DOHH2 (cell line): ENCODE measurements at regions not wholly inside any gene's neighbourhood (a gene's known extent, or its start where the extent isn't known, plus 50 kb on each side); places are given as distances from the start of the nearest gene placed in this dataset.

Source experiments
- H3F3A ChIP-seq: fragments of 200-600 bp; sonication (generic), shearing (Covaris generic); 2 replicates; pipeline ENCODE4 v1.6.0; 2016; ENCODE audit warnings: antibody characterized with exemption, mild to moderate bottlenecking; ENCODE audit not compliant: control insufficient read depth, insufficient read depth
- H3K27ac ChIP-seq: fragments of 200-600 bp; sonication (generic); 2 replicates; pipeline ENCODE4 v1.5.1; 2014; ENCODE audit warnings: low read depth, mild to moderate bottlenecking, low read length, moderate library complexity
- H3K27me3 ChIP-seq: fragments of 200-600 bp; sonication (generic); 2 replicates; pipeline ENCODE4 v1.6.1; 2014; ENCODE audit warnings: mild to moderate bottlenecking, low read length, mixed read lengths; ENCODE audit not compliant: control insufficient read depth
- H3K36me3 ChIP-seq: fragments of 200-600 bp; sonication (generic); 2 replicates; pipeline ENCODE4 v1.6.1; 2014; ENCODE audit warnings: mild to moderate bottlenecking, low read length, moderate library complexity, mixed read lengths; ENCODE audit not compliant: control insufficient read depth
- H3K4me1 ChIP-seq: fragments of 200-600 bp; sonication (generic); 2 replicates; pipeline ENCODE4 v1.6.1; 2014; ENCODE audit warnings: mild to moderate bottlenecking, low read length, mixed read lengths; ENCODE audit not compliant: control insufficient read depth
- H3K4me2 ChIP-seq: fragments of 200-600 bp; sonication (generic); 2 replicates; pipeline ENCODE4 v1.6.0; 2014; ENCODE audit warnings: mild to moderate bottlenecking, low read length, moderate library complexity
- H3K4me3 ChIP-seq: fragments of 200-600 bp; sonication (generic); 2 replicates; pipeline ENCODE4 v1.5.1; 2014; ENCODE audit warnings: mild to moderate bottlenecking, low read length, mixed read lengths
- H3K79me2 ChIP-seq: fragments of 200-600 bp; sonication (generic); 2 replicates; pipeline ENCODE4 v1.6.1; 2014; ENCODE audit warnings: mild to moderate bottlenecking, low read length, mixed read lengths; ENCODE audit not compliant: control insufficient read depth
- H3K9me2 ChIP-seq: fragments of 200-600 bp; sonication (generic); replicated peaks from 2 replicates; pipeline ENCODE4 v1.6.1; 2014; ENCODE audit warnings: mild to moderate bottlenecking, low read length, mixed read lengths; ENCODE audit not compliant: control insufficient read depth
- H3K9me3 ChIP-seq: fragments of 200-600 bp; sonication (generic); 2 replicates; pipeline ENCODE4 v1.6.1; 2014; ENCODE audit warnings: antibody characterized with exemption, low read length, mixed read lengths; ENCODE audit not compliant: control insufficient read depth, insufficient read depth
- H4K20me1 ChIP-seq: fragments of 200-600 bp; sonication (generic); 2 replicates; pipeline ENCODE4 v1.6.0; 2014; ENCODE audit warnings: low read depth, mild to moderate bottlenecking, antibody characterized with exemption, low read length, moderate library complexity; ENCODE audit not compliant: control insufficient read depth, insufficient read depth
- CTCF ChIP-seq: fragments of 200-600 bp; sonication (generic); IDR thresholded peaks from one replicate; pipeline ENCODE4 v1.5.1; 2014; ENCODE audit warnings: antibody characterized with exemption, mild to moderate bottlenecking, low read depth, low read length; ENCODE audit not compliant: poor library complexity, severe bottlenecking
- EZH2phosphoT487 ChIP-seq: fragments of 200-600 bp; sonication (generic); IDR thresholded peaks from 2 replicates; pipeline ENCODE4 v1.6.1; 2017; ENCODE audit warnings: borderline replicate concordance, mild to moderate bottlenecking, antibody characterized with exemption, low read length, moderate library complexity, mixed read lengths

- Histone ChIP-seq H3K4me1 (no peaks in the 10 kb centered on the region), H3K4me3 (no peak overlapping the region), H4K20me1 (no peaks in the 10 kb centered on the region), H3K9me3 (no peaks in the 10 kb centered on the region), H3K27me3 (no peaks in the 10 kb centered on the region), H3K9me2 (no peaks in the 10 kb centered on the region), H3F3A (no peaks in the 10 kb centered on the region), H3K27ac (no peak overlapping the region), H3K36me3 (no peaks in the 10 kb centered on the region), H3K79me2 (no peaks in the 10 kb centered on the region), H3K4me2 (no peak overlapping the region)
- no peak for TF ChIP-seq CTCF
Measured at GRCh38 chr1:34696230-34696629, 58.6 kb upstream of the GJB5 start.

GRCh38 chr1:34696981-34697380, 57.9 kb upstream of the GJB5 start:
- no peaks in the 10 kb centered on the region for H3K79me2 ChIP-seq

GRCh38 chr1:34697818-34698217, 57.0 kb upstream of the GJB5 start:
- Histone ChIP-seq H3K27me3 (no peaks in the 10 kb centered on the region), H4K20me1 (no peaks in the 10 kb centered on the region), H3K4me3 (no peak overlapping the region), H3K36me3 (no peaks in the 10 kb centered on the region), H3K27ac (no peak overlapping the region), H3F3A (no peaks in the 10 kb centered on the region), H3K9me2 (no peaks in the 10 kb centered on the region), H3K9me3 (no peaks in the 10 kb centered on the region), H3K4me1 (no peaks in the 10 kb centered on the region), H3K4me2 (no peak overlapping the region), H3K79me2 (no peaks in the 10 kb centered on the region)
- TF ChIP-seq EZH2phosphoT487: no peak
- TF ChIP-seq CTCF: no peak

More at GRCh38 chr1:34696981-34697380, 57.9 kb upstream of the GJB5 start:
- Histone ChIP-seq H3K4me3 (no peak overlapping the region), H3K4me2 (no peak overlapping the region), H3K9me3 (no peaks in the 10 kb centered on the region), H3K4me1 (no peaks in the 10 kb centered on the region), H3F3A (no peaks in the 10 kb centered on the region), H3K27me3 (no peaks in the 10 kb centered on the region), H3K27ac (no peak overlapping the region), H3K36me3 (no peaks in the 10 kb centered on the region), H4K20me1 (no peaks in the 10 kb centered on the region), H3K9me2 (no peaks in the 10 kb centered on the region)
- TF ChIP-seq CTCF (no peak), EZH2phosphoT487 (no peak)
